Suppressor macrophage treated with lipopolysaccharide for 4 hours (primary cell): ENCODE measurements at regions not wholly inside any gene's neighbourhood (a gene's known extent, or its start where the extent isn't known, plus 50 kb on each side); places are given as distances from the start of the nearest gene placed in this dataset.

Source experiments
- DNase-seq: peaks from one replicate; pipeline ENCODE4 v3.0.0-alpha.2; 2020

DNA sequence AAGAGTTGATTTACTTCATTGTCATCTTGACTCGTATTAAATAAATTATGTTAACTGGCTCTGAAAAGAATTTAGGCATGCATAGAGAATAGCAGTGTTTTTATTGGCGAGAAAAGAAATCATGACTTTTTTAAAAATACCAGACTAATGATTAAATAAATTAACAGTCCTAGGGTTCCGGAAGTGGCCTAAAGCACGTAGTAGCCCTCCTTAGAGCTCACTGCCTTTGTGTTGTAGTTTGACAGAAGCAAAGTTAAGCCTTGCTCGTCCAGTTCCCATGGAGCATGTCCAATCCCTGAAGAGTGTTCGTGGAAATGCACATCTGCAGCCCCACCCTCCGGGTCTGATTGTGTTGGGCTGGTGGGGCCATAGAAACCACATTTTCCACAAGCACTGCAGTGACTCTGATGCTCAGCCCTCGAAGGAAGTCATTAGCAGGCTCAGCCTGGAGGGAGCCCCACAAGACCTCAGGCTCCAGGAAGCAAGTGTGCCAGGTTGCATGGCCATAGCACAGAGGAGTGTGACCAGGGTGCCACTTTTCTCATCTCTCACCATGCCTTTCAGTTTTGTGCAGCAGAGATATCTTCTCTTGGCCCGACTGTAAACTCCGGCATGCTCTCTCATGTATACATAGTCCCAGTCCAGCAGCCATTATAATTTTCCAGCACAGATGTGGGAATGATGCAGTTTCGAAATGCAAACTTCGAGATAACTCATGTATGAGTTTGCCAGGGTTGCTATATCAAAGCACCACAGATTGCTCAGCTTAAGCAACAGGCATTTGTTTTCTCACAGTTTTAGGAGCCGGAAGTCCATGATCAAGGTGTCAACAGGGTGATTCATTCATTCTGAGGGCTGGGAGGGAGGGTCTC lies 188.6 kb upstream of the SH3BP4 start:
- DNase-seq, result no peak

DNA sequence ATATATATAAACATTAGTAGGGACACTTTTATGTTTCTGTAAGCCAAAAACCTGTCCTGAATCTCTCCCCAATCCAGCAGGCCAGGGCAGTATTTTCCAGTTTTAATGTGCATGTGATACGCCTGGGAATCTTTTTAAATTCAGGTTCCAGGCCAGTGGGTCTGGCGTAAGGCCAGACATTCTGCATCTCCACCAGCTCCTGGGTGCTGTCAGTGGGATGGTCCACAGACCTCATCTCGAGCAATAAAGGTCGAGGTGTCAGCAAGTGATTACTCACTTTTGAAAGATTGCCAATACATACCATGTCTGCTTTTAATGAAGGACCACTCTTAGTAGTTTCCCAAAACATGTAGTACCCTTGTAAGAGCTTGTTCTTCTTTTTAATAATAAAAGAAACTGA lies 189.9 kb upstream of the SH3BP4 start:
- no peak for DNase-seq

DNA sequence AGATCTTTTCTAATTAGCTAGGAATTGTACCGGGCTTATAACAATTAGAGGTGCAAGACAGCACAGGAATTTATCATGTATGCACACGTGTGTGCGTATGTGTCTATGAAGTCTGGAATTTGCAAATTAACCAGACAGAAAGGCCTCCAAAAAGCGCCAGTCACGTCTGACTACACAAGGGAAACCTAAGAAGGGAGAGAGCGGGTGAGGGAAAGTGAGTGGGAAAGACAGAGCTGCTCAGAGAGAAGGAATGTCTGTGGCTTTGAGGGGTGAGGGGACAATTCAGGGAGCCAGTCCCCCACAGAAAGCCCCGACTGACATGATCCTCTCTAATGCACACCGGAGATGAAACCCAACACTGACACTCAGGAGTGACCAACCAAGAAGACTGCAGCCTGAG lies 197.7 kb upstream of the SH3BP4 start:
- no peak for DNase-seq

DNA sequence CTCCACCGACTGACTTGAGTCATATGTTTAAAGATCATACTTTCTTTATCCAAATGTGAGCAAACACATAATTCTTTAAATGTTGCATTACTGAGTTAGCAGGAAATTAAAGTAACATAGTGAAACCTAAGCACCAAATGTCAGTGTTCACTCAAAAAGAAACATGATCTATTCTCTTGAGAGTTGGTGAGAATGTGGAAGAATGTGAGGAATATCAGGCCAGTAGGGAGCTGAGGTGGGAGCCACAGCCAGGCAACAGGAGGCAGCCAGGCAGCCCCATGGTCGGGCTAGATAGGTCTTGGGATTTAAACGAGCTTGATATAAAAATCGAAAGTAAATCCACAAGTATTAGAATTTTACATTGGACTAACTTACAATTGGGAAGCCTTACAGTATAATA lies 198.1 kb upstream of the SH3BP4 start:
- DNase-seq, result no peak

DNA sequence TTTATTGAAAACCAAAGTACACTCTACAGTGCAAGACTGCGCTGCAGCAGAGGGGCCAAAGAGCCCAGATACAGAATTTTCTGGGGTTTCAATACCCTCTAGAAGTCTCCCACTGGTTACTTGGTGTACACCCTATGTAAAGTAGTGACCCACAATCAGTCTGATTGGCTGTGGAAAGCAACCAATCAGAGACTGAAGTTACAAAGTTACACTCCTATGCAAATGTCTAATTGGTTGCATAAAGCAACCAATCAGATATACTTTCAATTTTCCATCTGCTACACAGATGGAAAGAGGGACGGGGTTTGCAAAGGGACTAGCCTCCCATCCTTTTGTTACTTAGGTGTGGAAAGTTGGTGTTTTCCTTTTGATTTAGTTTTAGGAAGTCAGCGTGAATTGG lies 198.9 kb upstream of the SH3BP4 start:
- DNase-seq, result no peak

DNA sequence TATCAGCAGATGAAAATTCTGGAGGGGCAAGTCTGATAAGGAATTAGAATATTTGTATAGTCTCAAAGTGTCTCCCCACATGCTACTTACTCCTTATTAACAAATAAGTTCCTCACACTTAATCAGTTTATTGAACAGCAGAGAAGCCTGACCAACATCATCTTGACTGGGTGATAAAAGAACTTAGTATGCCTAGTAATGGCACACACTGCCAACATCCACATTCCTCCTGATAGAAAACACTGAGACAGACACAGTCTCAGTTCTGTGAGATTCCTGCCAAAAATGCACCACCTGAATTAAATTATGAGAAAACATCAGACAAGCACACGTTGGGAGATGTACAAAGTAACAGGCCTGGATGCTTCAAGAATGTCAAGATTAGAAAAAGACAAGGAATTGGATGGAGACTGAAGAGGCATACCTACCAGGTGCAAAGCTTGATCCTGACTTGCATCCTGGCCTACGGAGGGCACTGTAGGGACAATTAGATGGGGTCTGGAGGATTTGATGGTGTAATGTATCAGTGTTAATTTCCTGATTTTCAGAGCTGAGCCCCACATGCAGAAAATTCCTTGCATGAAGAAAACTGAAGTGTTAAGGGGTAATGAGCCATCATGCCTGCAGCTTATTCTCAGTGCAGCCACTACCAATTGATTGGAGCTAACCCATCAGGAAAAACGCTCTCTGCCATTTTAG lies 200.4 kb upstream of the SH3BP4 start:
- DNase-seq, result no peak

DNA sequence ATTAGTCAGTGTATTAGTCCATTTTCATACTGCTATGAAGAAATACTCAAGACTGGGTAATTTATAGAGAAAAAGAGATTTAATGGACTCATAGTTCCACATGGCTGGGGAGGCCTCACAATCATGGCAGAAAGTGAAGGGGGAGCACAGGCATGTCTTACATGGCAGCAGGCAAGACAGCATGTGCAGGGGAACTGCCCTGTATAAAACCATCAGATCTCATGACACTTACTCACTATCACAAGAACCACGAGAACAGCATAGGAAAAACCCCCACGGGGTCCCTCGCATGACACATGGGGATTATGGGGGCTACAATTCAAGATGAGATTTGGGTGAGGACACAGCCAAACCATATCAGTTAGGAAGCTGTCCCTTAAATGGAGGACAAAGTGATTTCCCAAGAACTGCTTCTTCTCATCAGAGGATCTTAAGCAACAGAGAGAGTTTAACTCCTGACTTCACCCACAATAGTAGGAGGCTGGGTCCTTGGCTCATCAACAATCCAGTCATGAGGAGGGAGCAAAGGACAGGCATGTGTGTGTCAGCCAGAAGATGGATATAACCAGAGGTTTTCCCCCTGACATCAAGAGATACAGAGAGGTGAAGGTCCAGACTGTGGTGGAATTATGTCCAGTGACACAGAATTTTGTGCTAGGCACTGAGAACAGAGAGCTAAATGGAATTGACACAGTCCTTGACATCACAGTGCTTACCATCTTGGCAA lies 203.8 kb upstream of the SH3BP4 start:
- DNase-seq, result no peak

DNA sequence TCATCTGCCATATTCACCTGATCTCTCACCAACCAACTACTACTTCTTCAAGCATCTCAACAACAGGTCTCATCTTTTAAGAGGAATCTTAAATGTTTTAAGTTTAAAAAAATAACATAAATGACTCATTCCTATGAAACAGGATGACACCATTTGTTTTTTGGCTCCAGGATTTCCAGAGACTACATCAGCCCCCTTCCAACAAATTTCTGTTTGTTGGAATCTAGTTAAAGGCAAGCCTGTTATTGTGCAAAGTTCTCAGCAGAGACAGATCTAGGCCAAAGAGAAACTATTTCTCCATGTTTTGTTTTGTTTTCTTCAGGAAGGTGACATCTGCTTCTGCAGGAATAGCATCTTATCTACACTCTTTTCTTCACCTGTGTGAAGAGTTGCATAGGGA lies 204.8 kb upstream of the SH3BP4 start:
- DNase-seq, result no peak

DNA sequence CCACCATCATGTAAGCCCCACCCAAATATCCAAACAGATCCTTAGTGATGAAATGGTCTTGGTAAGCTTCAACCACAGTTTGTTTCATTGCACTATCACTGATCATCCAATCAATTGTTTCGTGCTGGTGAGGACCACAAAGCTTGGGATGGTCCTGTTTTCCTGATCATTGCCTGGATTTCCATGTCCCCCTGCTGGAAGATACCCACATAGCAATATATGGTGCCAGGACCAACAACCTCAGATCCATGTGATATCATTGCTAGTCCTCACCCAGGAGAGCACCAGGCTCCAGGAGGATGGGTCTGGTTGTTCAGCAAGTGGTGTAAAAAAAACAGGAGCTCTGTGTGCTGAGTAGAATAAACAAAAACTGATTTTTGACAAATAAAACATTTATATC lies 206.5 kb upstream of the SH3BP4 start:
- DNase-seq, result no peak

DNA sequence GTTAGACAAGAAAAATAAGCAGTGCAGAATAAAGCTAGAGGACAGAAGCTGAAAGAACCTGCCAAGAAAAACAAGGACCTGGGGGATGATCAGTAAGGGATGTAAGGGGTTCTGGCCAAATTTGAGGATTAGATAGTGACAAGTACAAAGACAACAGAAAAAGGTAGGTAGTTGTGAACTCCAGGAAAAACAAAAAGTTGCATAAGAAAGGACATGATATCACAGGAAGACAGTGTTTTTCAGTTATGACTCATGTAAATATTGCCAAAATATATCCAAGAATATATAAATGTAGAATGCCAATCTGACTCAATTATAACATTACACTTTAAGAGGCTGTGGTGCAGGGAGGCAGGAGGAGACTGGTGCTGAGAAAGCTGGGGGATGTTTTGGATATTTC lies 209.8 kb upstream of the SH3BP4 start:
- DNase-seq, result no peak

DNA sequence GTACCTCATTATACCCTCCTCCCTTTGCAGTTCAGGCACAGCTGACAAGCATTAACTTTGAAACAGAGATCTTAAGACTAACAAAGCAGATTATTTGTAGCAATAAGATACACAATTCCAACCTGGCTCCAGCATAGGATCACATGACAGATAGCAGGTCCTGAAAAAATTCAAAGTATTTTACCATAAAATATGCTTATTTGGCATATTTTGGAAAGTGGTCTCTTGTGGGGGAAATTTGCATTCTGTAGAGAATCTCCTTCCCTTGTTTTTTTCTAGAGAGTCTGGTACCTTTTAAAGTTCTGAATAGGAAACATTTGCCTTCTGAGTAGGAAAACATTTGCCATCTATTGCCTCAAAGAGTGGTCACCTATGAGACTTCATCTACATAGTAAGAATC lies 212.8 kb upstream of the SH3BP4 start:
- no peak for DNase-seq

DNA sequence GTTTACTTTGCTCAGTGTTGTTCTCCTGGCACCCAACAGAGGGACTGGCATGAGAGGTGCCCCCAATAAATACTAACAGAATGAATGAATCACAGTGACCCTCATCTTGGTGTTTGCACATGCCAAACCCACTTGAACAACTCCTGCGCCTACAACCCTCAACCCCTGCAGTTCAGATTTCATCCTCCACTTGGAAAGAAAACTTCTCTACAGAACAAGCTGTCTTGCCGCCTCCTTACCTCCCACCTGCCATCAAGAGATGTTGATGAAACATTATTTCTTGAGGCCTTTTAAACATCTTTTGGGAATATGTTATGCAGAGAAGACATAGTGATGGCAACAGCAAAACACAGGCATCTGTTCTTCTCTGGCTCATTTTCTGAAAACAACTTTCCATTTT lies 216.0 kb upstream of the SH3BP4 start:
- DNase-seq, result no peak

DNA sequence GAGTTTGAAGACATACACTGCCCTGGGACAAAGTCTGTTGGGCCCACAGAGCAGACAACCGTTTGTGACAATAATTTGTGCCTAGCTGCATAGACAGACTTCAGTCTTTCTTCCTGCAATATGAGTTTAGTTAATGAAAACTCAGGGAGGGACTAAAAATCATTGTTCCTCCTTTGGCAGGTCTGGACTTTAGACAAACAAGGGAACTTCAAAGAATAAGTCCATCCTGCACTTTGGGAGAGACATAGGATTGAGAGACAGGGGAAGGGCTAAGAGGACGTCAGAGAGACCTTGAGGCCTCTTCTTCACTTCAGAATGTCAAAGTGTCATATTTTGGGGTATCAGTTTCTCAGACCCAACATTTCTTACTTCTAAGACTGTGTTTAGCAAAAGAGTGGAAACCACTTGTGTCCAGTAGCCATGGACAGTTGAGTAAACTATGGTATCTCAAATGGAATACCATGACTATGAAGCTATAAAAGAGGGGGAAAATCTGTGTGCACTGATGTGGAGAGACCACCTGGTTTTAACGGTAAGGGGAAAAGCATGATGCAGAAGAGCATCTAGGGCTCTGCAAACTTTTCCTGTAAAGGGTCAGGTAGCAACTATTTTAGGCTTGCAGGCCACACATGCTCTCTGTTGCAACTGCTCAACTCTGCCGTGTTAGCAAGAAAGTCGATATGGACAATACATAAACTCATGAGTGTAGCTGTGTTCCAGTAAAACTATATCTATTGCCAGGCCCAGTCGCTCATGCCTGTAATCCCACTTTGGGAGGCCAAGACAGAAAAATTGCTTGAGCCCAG lies 217.8 kb upstream of the SH3BP4 start:
- no peak for DNase-seq

DNA sequence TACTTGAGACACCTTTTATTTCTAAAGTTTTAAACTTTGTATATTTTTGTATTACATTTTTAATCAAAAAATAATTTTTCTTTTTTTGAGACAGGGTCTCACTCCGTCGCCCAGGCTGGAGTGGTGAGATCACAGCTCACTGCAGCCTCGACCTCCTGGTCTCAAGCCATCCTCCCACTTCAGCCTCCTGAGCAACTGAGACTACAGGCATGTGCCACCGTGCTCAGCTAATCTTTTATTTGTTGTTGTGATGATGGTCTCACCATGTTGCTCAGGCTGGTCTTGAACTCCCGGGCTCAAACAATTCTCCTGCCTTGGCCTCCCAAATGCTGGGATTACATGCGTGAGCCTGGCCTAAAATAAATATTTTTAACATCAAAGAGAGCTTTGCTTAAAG lies 218.7 kb upstream of the SH3BP4 start:
- no peak for DNase-seq

DNA sequence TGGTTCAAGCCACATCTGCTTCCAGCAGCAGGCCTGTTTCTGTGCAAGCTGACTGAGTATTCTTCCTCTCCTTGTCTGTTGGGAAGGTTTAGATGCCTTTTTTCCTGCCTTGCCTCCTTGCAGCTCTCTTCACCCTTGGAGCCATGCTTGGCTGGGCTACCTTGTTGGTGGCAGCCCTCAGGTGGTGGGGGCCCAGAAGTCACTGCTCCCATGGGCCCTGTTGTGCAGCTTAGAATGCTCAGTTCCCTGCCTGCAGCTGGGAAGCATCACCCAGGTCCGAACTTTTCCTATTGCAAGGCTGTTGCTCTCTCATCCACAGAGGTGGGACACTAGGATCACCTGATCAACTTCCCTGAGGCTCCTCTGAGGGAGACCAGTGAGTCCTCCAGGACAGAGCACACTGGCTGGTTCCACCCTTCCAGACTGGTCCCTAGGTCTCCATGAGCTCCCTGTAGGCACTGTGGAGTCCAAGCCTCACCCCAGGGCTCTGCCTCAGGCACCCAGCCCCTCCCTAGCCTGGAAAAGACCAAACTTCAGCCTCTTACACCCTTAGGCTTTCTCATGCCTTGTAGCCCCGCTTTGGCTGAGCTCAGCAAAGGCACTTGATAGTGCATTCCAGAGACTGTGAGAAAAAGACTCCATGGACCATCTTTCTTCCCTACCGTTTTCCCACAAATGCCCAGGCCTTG lies 219.3 kb upstream of the SH3BP4 start:
- DNase-seq, result no peak

DNA sequence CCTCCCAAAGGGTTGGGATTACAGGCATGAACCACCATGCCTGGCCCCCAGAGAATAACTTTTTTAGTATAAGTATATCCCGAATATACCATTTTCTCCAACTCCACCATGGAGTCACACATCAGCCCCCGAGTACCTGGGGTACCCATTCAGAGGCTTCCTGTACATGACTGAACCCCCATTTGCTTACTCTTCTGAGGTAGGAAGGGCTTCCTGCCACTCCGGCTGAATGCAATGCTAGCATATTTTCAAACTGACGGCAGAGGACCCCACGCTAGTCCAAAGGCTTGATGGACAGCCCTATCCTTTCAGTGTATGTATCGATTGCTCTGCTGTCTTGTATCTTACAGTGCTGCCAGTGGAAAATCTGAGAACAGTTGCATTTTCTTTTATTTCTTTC lies 220.6 kb upstream of the SH3BP4 start:
- no peak for DNase-seq

DNA sequence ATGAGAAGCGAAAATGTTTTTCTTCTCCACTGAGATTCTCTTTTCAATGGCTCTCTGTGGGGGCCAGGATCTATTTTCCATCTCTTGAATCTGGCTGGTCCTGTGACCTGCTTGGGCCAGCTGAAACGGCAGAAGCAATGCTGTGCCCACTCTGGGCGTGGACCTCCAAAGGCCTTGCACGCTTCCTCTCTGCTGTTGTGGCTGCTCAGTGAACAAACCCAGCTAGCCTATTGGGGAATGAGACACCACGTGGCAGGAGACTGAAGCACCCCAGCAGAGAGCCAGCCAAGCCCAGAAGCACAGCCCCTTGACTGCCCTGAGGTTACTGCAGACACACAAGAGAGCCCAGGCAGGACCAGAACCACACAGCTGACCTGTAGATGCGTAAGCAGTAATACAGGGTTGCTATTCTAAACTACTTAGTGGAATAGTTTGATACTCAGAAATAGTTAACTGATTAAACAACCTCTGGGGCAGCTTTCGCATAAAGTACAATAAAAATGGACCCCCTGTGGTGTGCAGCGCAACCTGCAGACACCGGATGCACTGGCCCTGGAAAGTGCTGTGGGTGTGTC lies 221.7 kb upstream of the SH3BP4 start:
- DNase-seq, result no peak

DNA sequence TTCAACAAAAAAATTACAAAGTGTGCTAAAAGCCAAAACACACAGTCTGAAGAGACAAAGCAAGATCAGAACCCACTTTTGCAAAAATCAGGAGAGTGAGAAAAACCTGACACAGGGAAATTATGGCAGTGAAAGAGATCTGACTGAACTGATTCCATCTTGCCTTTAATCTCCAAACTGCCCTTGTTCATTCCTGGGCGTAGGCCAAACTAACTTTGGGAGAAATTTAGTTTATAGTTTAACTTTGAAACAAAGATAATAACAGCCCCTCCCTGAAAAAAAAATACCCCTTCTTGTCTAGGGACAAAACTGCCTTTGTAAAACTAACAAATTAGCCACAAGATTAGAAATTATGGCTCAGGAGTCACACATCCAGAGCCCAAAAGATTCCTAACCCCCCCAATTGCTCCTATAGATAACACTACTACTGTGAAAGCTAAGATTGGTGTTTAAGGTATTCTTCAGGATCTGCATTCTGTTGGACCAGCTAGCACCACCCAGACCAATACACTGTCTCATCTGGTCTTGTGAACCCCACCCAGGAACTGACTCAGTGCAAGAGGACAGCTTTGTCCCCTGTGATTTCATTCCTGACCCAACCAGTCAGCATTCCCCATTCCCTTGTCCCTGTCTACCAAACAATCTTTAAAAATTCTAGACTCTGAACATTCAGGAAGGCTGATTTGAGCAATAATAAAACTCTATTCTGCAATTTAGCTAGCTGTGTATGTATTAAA lies 226.1 kb upstream of the SH3BP4 start:
- no peak for DNase-seq

DNA sequence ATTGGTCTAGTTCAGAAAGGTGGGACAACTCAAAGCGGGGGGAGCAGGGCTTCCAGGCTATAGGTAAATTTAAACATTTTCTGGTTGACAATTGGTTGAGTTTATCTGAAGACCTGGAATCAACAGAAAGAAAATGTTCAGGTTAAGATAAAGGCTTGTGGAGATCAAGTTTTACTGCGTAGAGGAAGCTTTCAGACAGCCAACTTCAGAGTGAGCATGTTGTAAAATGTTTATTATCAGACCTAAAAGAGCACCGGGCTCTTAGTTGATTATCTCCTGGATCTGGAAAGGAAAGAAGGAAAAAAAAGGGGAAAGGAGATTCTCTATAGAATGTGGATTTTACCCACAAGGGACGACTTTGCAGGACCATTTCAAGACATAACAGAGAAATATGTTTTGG lies 227.0 kb upstream of the SH3BP4 start:
- DNase-seq, result no peak

DNA sequence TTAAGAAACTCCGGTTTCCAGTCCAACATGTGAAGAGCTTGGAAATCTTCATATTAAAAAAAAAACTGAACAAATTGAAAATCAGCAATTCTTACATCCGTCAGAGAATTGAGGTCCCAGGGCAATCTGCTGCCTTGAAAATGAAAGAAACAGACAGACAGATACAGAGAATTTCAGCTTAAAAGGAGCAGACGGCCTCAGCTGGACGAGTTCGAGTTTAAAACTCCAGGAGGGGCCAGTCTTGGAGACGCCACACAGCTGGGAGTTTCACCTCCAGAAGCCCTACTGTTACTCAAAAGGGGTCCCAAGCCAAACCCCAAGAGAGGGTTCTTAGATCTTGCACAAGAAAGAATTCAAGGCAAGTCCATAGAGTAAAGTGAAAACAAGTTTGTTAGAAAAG lies 226.5 kb upstream of the ARL4C start:
- DNase-seq, result no peak

DNA sequence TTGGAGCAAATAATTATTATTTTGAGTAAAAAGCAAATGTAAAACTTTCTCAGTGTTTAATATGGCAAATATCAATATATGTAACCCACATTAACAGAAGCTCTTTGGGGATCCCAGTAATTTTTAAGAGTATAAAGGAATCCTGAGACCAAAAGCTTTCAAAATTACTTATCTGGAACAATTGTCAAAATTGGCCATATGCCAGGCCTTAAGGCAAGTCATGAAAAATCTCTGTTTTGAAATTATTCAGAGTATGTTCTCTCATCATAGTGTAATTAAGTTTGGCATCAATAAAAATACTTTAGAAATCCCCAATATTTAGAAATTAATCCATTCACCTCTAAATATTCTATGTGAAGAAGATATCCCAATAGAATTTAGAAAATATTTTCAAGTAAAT lies 225.3 kb upstream of the ARL4C start:
- no peak for DNase-seq
